ENCODE measurements at regions not wholly inside any gene's neighbourhood (a gene's known extent, or its start where the extent isn't known, plus 50 kb on each side); places are given as distances from the start of the nearest gene placed in this dataset.

DNA sequence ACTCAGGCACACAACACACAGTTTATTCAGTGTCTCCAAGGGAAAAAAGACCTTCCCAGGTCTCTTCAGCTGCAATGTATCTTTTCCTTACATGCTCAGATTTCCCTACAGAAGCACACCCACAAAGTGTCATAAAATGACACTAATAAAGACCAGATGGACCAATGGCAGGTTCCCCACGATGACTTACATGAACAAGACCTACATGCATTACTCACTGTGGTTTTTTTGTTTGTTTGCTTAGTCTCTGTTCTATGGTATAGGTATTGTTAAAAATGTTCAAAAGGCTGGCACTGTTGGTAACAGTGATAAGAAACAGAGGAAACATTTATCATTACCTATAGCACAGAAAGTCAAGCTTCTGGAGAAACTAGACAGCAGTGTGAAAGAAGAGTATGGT lies 318.2 kb upstream of the TMCO5A start:
- no peaks in the 10 kb centered on the region for H3K4me1 ChIP-seq
- intact Hi-C loops (cut with DNase I; ENCODE audit: low total_unique reads), result no loop called here
- no peaks in the 10 kb centered on the region for H3K27me3 ChIP-seq
- peaks cover 0 to 3% (median 0%) of the 10 kb centered on the region in 3 donors for H3K9me3 ChIP-seq
- H3K36me3 ChIP-seq, result no peaks in the 10 kb centered on the region
- TF ChIP-seq, protein P1, sequence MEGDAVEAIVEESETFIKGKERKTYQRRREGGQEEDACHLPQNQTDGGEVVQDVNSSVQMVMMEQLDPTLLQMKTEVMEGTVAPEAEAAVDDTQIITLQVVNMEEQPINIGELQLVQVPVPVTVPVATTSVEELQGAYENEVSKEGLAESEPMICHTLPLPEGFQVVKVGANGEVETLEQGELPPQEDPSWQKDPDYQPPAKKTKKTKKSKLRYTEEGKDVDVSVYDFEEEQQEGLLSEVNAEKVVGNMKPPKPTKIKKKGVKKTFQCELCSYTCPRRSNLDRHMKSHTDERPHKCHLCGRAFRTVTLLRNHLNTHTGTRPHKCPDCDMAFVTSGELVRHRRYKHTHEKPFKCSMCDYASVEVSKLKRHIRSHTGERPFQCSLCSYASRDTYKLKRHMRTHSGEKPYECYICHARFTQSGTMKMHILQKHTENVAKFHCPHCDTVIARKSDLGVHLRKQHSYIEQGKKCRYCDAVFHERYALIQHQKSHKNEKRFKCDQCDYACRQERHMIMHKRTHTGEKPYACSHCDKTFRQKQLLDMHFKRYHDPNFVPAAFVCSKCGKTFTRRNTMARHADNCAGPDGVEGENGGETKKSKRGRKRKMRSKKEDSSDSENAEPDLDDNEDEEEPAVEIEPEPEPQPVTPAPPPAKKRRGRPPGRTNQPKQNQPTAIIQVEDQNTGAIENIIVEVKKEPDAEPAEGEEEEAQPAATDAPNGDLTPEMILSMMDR (IDR thresholded peaks at IDR 0.05), result no peak
- H3K27ac ChIP-seq, result no peak overlapping the region
- H3K4me3 ChIP-seq, result no peak overlapping the region
- DNase-seq, result no peak

DNA sequence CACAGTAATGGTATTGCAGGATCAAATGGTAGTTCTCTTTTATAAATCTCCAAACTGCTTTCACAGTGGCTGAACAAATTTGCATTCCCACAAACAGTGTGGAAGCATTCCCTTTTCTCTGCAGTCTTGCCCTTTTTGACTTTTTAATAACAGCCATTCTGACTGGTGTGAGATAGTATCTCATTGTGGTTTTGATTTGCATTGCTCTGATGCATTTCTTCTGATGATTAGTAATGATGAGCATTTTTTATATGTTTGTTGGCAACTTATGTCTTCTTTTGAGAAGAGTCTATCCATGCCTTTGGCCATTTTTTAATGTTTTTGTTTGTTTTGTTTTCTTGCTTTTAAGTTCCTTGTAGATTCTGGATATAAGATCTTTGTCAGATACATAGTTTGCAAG lies 316.1 kb upstream of the TMCO5A start:
- no peak for DNase-seq
- TF ChIP-seq, protein P1 (IDR thresholded peaks at IDR 0.05), result no peak
- intact Hi-C loops (cut with DNase I; ENCODE audit: low total_unique reads), result no loop called here
- Histone ChIP-seq H3K4me3 (no peak overlapping the region), H3K27me3 (no peaks in the 10 kb centered on the region), H3K27ac (no peak overlapping the region), H3K9me3 (peaks cover 0 to 3% (median 0%) of the 10 kb centered on the region in 3 donors), H3K36me3 (no peaks in the 10 kb centered on the region), H3K4me1 (no peaks in the 10 kb centered on the region)

DNA sequence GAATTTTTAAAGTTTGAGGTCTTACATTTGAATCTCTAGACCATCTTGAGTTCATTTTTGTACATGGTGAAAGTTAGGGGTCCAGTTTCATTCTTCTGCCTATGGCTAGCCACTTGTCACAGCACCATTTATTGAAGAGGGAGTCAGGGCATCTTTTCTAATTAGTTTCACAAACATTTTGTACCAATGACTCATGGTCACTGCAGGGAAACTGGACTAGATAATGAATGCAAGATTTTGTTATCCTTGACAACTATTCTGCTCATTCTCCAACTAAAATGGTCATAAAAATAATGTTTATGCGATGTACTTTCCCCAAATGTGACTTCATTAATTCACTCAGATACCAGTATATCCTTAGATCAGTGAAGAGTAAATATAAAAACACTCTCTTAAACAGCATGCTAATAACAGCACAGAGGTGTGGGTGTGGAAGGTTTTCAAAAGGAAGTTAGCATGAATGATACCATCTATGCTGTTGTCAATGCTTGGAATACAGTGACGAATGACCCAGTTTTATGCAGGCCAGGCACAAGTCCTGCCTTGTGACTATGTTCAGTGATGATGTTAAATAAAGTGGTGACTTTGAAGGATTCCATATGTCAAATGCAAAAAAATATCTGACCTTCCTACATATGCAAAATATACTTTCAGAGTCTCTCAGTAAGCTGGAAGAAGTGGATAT lies 314.9 kb upstream of the TMCO5A start:
- H3K36me3 ChIP-seq, result no peaks in the 10 kb centered on the region
- no peaks in the 10 kb centered on the region for H3K27me3 ChIP-seq
- peaks cover 0 to 3% (median 0%) of the 10 kb centered on the region in 3 donors for H3K9me3 ChIP-seq
- H3K4me1 ChIP-seq, result no peaks in the 10 kb centered on the region
- H3K4me3 ChIP-seq, result no peak overlapping the region
- TF ChIP-seq, protein P1 (IDR thresholded peaks at IDR 0.05), result no peak
- intact Hi-C loops (cut with DNase I; ENCODE audit: low total_unique reads), result no loop called here
- DNase-seq, result no peak
- no peak overlapping the region for H3K27ac ChIP-seq

DNA sequence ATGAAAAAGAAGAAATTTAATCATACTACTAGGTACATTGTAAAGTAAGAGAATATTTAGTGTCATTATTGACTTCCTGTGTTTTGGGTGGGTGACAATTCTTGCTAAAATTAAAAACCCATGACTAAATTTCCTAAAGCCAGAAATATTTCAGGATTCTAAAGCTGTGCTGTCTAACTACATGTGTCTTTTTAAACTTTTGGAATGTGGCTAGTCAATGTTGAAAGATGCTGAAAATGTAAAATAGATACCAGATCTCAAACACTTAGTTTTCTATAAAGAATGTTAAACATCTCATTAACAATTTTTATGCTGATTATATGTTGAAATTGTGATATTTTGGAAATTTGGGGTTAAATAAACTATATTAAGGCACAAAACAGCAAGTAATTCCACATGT lies 308.9 kb upstream of the TMCO5A start:
- no peaks in the 10 kb centered on the region for H3K4me1 ChIP-seq
- H3K4me3 ChIP-seq, result no peak overlapping the region
- H3K36me3 ChIP-seq, result no peaks in the 10 kb centered on the region
- no peaks in the 10 kb centered on the region for H3K9me3 ChIP-seq
- TF ChIP-seq, protein P1 (IDR thresholded peaks at IDR 0.05), result no peak
- DNase-seq, result no peak
- intact Hi-C loops (cut with DNase I; ENCODE audit: low total_unique reads), result no loop called here
- H3K27me3 ChIP-seq, result no peaks in the 10 kb centered on the region
- H3K27ac ChIP-seq, result no peak overlapping the region

DNA sequence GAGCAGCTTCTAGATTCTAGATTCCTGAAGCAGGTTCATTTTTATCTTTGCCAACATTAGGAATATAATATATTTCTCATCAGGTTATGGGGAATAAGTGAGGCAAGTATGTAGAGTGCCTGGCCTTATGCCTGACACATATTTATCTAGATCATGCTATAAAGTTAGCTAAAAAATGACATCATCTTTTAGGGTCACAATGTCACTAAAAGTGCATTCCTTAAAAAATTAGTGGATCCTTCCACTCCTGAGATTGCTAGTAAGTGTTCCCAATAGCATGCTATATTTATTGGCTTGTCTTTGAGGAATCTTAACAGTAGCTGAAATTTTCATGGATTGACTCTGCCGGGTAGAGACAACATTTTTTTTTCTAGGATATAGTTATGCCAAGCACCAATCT lies 305.9 kb upstream of the TMCO5A start:
- Histone ChIP-seq H3K4me1 (no peaks in the 10 kb centered on the region), H3K36me3 (no peaks in the 10 kb centered on the region), H3K27me3 (no peaks in the 10 kb centered on the region), H3K4me3 (no peak overlapping the region), H3K27ac (no peak overlapping the region), H3K9me3 (no peaks in the 10 kb centered on the region)
- TF ChIP-seq, protein P1 (IDR thresholded peaks at IDR 0.05), result no peak
- no peak for DNase-seq
- intact Hi-C loops (cut with DNase I; ENCODE audit: low total_unique reads), result no loop called here

DNA sequence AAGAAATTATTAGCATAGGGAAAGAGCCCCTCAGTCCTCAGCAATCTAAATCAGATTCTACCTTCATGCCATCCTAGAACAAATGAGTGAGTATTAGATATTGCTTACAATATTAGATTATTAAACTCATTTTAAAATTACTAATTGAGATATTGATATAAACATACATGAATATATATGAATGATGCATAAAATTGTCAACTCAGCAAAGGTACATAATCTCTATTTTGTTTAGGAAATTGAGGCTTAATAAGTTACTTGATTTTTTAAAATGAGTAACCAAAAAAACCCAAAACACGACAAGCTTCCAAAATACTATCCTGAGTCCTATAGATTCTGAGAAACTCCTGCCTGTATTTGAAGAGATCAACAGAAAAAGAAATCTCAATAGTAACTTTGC lies 297.7 kb upstream of the TMCO5A start:
- TF ChIP-seq, protein P1 (IDR thresholded peaks at IDR 0.05), result no peak
- Histone ChIP-seq H3K9me3 (no peaks in the 10 kb centered on the region), H3K36me3 (no peaks in the 10 kb centered on the region), H3K4me1 (no peaks in the 10 kb centered on the region), H3K27me3 (no peaks in the 10 kb centered on the region), H3K4me3 (no peak overlapping the region), H3K27ac (no peak overlapping the region)
- DNase-seq, result no peak
- intact Hi-C loops (cut with DNase I; ENCODE audit: low total_unique reads), result no loop called here

Data from tibial artery (tissue), 4 donors.